ENCODE measurements at regions not wholly inside any gene's neighbourhood (a gene's known extent, or its start where the extent isn't known, plus 50 kb on each side); places are given as distances from the start of the nearest gene placed in this dataset.

GRCh38 chr19:27777242-27777641 is 1435.7 kb downstream of the UQCRFS1 start:
- no peak for DNase-seq

DNA sequence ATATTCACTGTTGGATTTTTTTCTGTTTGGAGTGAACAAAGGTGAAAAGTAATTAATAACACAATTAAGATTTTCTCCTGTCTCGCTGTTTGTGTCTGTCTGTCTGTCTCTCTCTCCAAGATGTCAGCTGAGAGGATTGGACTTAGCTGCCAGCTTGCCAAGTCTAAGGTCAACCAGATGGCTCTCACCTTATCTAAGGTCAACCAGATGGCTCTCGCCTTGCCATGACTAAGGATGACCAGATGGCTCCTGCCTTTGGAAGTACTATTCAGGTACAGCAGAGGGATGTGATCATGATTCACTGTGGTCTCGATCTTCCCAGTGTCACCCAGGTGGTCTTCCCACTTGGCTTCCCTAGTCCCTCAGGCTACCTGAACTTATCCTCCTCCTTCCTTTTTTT is 1436.4 kb downstream of the UQCRFS1 start:
- no peak for DNase-seq

DNA sequence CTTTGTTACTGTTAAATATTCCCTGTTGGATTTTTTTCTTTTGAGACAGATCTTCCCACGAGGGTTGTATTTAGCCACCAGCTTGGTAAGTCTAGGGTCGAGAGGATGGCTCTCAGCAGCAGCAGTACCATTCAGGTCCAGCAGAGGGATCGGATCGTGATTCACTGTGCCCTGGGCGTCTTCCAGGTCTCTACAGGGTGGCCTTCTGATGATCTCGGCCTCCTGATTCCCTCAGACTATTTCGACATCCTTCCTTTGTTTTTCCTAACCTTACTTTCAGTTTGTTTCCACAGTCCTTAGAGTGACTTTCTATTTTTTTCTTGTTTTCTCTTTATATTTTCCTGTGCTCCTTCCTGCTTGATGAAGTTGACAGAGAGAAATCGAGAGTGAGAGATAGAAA is 1436.9 kb downstream of the UQCRFS1 start:
- DNase-seq, result no peak

DNA sequence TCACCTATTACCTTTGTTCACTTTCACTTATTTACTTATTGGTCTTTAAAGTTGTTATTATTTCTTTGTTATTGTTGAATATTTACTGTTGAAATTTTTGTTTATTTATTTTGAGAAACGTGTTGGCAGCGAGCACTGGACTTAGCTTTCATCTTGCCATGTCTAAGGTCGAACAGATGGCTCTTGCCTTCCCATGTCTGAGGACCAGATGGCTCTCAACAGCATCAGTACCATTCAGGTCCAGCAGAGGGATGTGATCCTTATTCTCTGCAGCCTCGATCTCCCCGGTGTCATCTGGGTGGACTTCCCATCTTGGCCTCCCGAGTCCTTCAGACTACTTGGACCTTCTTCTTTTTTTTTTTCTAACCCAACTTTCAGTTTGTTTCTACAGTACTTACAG is 1437.6 kb downstream of the UQCRFS1 start:
- no peak for DNase-seq

GRCh38 chr19:27774827-27775226 is 1438.1 kb downstream of the UQCRFS1 start:
- no peak for DNase-seq

DNA sequence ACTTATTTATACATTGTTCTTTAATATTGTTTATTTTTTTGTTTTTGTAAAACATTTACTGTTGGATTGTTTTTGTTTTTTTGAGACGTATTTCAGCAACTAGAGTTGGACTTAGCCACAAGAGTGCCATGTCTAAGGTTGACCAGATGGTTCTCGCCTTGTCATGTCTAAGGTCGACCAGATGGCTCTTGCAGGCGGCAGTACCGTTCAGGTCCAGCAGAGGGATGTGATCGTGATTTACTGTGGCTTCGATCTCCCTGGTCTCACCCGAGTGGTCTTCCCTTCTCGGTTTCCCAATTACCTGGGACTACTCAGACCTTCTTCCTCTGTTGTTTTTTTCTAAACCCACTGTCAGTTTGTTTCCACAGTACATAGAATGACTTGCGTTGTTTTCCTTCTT is 1438.6 kb downstream of the UQCRFS1 start:
- DNase-seq, result no peak

GRCh38 chr19:27773318-27774094 is 1439.4 kb downstream of the UQCRFS1 start:
- no peak for DNase-seq

GRCh38 chr19:27772059-27772458 is 1440.9 kb downstream of the UQCRFS1 start:
- no peak for DNase-seq

DNA sequence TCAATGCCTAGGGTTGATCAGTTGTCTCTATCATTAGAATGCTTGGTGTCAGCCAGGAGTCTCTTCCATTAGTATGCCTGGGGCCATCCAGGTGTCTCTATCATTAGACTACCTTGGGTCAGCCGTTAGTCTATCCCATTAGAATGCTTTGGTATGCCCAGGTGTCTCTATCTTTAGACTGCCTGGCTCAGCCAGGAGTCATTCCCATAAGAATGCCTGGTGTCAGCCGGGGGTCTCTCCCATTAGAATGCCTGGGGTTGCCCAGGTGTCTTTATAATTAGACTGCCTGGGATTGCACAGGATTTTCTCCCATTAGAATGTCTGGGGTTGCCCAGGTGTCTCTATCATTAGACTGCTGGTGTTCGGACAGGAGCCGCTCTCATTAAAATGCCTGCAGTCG is 1442.9 kb downstream of the UQCRFS1 start:
- no peak for DNase-seq

DNA sequence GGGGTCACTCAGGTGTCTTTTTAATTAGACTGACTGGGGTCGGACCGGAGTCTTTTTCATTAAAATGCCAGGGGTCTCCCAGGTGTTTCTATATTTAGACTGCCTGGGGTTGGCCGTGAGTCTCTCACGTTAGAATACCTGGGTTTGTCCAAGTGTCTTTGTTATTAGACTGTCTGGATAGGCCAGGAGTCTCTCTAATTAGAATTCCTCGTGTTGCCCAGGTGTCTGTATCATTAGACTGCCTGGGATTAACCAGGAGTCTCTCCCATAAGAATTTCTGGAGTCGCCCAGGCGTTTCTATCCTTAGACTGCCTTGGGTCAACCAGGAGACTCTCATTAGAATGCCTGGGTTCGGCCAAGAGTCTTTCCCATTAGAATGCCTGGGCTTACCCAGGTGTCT is 1445.7 kb downstream of the UQCRFS1 start:
- no peak for DNase-seq

DNA sequence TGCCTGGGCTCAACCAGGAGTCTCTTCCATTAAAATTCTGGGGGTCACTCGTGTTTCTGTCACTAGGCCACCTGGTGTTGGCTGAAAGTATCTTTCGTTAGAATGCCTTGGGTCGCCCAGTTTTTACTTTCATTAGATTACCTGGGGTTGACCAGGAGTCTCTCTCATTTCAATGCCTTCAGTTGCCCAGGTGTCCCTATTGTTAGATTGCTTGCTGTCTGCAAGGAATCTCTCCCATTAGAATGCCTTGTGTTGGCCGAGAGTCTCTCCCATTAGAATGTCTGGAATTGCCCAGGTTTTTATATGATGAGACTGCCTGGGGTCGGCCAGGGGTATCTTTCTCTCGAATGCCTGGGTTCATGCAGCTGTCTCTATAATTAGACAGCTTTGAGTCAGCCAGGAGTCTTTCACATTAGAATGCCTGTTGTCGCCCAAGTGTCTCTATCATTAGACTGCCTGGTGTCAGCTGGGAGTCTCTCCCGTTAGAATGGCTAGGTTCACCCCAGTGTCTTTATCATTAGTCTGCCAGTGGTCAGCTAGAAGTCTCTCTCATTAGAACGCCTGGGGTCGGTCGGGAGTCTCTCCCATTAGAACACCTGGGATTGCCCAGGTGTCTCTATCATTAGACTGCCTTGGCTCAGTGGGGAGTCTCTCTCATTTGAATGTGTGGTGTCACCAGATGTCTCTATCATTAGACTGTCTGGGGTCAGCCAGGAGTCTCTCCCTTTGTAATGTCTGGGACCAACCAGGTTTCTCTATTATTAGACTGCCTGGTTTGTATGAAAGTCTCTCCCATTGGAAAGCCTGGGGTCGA is 1446.8 kb downstream of the UQCRFS1 start:
- no peak for DNase-seq

GRCh38 chr19:27765397-27765796 is 1447.6 kb downstream of the UQCRFS1 start:
- no peak for DNase-seq

DNA sequence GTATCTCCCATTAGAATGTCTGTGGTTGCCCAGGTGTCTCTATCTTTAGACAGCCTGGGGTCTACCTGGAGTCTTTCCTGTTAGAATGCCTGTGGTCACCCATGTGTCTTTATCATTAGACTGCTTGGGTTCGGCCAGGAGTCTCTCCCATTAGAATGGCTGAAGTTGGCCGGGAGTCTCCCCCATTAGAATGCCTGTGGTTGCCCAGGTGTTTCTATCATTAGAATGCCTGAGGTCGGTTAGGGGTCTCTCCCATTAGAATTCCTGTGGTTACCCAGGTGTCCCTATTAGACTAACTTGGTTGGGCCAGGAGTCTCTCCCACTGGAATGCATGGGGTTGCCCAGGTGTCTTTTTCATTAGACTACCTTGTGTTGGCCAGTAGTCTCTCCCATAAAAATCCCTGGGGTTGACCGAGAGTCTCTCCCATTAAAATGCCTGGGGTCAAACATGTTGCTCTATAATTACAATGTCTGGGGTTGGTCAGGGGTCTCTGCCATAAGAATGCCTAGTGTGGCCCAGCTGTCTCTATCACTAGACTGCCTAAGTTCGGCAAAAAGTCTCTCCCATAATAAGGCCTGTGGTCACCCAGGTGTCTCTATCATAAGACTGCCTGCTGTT is 1448.7 kb downstream of the UQCRFS1 start:
- DNase-seq, result no peak

- DNase-seq, result no peak
Measured at GRCh38 chr19:27762933-27763332, 1450.0 kb downstream of the UQCRFS1 start.

GRCh38 chr19:27759896-27760295 is 1453.1 kb downstream of the UQCRFS1 start:
- DNase-seq, result no peak

GRCh38 chr19:27758626-27759505 is 1454.1 kb downstream of the UQCRFS1 start:
- no peak for DNase-seq

DNA sequence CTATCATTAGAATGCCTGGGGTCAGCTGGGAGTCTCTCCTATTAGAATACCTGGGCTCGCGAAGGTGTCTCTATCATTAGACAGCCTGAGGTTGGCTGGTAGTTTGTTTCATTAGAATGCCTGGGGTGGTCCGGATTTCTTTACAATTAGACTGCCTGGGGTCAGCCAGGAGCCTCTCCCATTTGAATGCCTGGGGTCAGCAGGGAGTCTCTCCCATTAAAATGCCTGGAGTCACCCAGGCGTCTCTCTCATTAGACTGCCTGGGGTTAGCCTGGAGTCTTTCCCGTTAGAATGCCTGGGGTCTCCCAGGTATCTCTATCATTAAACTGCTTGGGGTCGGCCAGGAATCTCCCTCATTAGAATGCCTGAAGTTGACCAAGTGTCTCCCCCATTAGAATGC is 1458.3 kb downstream of the UQCRFS1 start:
- DNase-seq, result no peak

DNA sequence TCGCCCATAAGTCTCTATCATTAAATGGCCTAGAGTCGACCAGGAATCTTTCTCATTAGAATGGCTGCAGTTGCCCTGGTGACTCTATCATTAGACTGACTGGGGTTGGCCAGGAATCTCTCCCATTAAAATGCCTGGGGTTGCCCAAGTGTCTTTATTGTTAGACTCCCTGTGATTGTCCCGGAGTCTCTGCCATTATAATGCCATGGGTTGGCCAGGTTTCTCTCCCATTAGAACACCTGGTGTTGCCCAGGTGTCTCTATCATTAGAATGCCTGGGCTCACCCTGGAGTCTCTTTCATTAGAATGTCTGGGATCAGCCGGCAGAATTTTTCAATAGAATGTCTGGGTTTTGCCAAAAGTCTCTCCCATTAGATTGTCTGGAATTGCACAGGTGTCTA is 1459.3 kb downstream of the UQCRFS1 start:
- DNase-seq, result no peak

DNA sequence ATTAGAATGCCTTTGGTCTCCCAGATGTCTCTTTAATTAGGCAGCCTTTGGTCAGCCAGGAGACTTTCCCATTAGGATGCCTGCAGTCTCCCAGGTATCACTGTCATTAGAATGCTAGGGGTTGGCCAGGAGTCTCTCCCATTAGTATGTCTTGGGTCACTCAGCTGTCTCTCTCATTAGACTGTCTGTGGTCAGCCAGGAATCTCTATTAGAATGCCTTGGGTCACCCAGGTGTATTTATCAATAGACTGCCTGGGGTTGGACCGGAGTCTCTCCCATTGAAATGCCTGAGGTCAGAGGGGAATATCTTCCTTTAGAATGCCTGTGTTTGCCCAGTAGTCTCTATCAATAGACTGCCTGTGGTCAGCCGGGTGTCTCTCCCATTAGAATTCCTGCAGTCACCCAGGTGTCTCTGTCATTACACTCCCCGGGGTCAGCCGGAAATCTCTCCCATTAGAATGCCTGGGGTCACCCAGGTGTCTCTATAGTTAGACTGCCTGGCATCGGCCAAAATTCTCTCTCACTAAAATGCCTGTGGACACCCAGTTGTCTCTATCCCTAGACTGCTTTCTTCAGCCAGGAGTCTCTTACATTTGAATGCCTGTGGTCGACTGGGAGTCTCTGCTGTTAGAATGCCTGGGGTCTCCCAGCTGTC is 1460.3 kb downstream of the UQCRFS1 start:
- DNase-seq, result no peak

DNA sequence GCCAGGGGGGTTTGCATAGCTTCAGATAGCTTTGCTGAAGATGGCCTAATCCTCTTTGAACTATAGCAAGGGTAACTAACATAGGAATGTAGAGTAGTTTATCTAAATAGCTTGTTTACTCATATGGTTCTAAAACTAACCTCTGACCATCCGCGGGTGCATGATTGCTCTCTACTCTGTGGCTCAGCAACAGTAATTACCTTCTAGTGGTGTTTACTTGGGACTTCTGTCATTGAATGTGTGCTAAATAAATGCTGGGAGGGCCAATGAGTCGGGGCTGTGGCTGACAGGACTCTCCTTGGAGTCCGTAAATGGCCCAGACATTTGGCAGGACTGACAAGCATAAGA is 1461.9 kb downstream of the UQCRFS1 start:
- DNase-seq, result no peak

- no peak for DNase-seq
Measured at GRCh38 chr19:27750391-27751043, 1462.4 kb downstream of the UQCRFS1 start.
